ENCODE measurements at regions not wholly inside any gene's neighbourhood (a gene's known extent, or its start where the extent isn't known, plus 50 kb on each side); places are given as distances from the start of the nearest gene placed in this dataset.
A peak's percentile ranks its signal among the peaks of the same experiment; 100 is the strongest.

- DNase-seq (ENCODE audit: low spot score in 2 of 2) (no peak), FAIRE-seq (no peak)
These were observed 97.9 kb upstream of the HNRNPA3 start for GRCh38 chr2:177114712-177115111.

- DNase-seq (ENCODE audit: low spot score in 2 of 2) (no peak), FAIRE-seq (no peak)
These were observed 94.8 kb upstream of the HNRNPA3 start for GRCh38 chr2:177117755-177118154.

GRCh38 chr2:177118636-177119035, 94.0 kb upstream of the HNRNPA3 start:
- FAIRE-seq (no peak), DNase-seq (ENCODE audit: low spot score in 2 of 2) (no peak)

GRCh38 chr2:177119099-177119498, 93.5 kb upstream of the HNRNPA3 start:
- FAIRE-seq (no peak), DNase-seq (ENCODE audit: low spot score in 2 of 2) (no peak)

- FAIRE-seq (no peak), DNase-seq (ENCODE audit: low spot score in 2 of 2) (no peak)
These were observed 89.5 kb upstream of the HNRNPA3 start for GRCh38 chr2:177123048-177123447.

GRCh38 chr2:177124371-177124770, 88.2 kb upstream of the HNRNPA3 start:
- FAIRE-seq (no peak), DNase-seq (ENCODE audit: low spot score in 2 of 2) (no peak)

- FAIRE-seq: no peak
- no peak for DNase-seq (ENCODE audit: low spot score in 2 of 2)
These were observed 84.8 kb upstream of the HNRNPA3 start for GRCh38 chr2:177127821-177128220.

- FAIRE-seq: no peak
- no peak for DNase-seq (ENCODE audit: low spot score in 2 of 2)
These were observed 83.0 kb upstream of the HNRNPA3 start for GRCh38 chr2:177129610-177130009.

GRCh38 chr2:177131858-177132257, 80.7 kb upstream of the HNRNPA3 start:
- no peak for FAIRE-seq
- DNase-seq (ENCODE audit: low spot score in 2 of 2): no peak

- DNase-seq (ENCODE audit: low spot score in 2 of 2) (no peak), FAIRE-seq (no peak)
These were observed 73.8 kb upstream of the HNRNPA3 start for GRCh38 chr2:177138823-177139222.

- peak; percentile 13 for FAIRE-seq
These were observed 70.7 kb upstream of the HNRNPA3 start for GRCh38 chr2:177141866-177142265.

GRCh38 chr2:177143444-177143843, 69.2 kb upstream of the HNRNPA3 start:
- FAIRE-seq: no peak
- DNase-seq (ENCODE audit: low spot score in 2 of 2): no peak

More at GRCh38 chr2:177141866-177142265, 70.7 kb upstream of the HNRNPA3 start:
- DNase-seq (ENCODE audit: low spot score in 2 of 2): no peak

- DNase-seq (ENCODE audit: low spot score in 2 of 2): no peak
- peak; percentile 97 for FAIRE-seq
These were observed 65.4 kb upstream of the HNRNPA3 start for GRCh38 chr2:177147093-177147694.

- no peak for FAIRE-seq
- no peak for DNase-seq (ENCODE audit: low spot score in 2 of 2)
These were observed 64.7 kb upstream of the HNRNPA3 start for GRCh38 chr2:177147834-177148445.

GRCh38 chr2:177148477-177149154, 64.0 kb upstream of the HNRNPA3 start:
- DNase-seq (ENCODE audit: low spot score in 2 of 2): no peak
- no peak for FAIRE-seq

- FAIRE-seq: peak; percentile 44
- no peak for DNase-seq (ENCODE audit: low spot score in 2 of 2)
These were observed 63.5 kb upstream of the HNRNPA3 start for GRCh38 chr2:177149155-177149503.

- FAIRE-seq (no peak), DNase-seq (ENCODE audit: low spot score in 2 of 2) (no peak)
These were observed 58.8 kb upstream of the HNRNPA3 start for GRCh38 chr2:177153805-177154204.

- FAIRE-seq (no peak), DNase-seq (ENCODE audit: low spot score in 2 of 2) (no peak)
These were observed 57.8 kb upstream of the HNRNPA3 start for GRCh38 chr2:177154809-177155208.

- FAIRE-seq (no peak), DNase-seq (ENCODE audit: low spot score in 2 of 2) (no peak)
These were observed 57.0 kb upstream of the HNRNPA3 start for GRCh38 chr2:177155631-177156030.

- FAIRE-seq (no peak), DNase-seq (ENCODE audit: low spot score in 2 of 2) (no peak)
These were observed 50.7 kb upstream of the HNRNPA3 start for GRCh38 chr2:177161741-177162460.
